Mammary epithelial cell (primary cell): ENCODE measurements at regions not wholly inside any gene's neighbourhood (a gene's known extent, or its start where the extent isn't known, plus 50 kb on each side); places are given as distances from the start of the nearest gene placed in this dataset.

ENCODE experiments used
- CTCF ChIP-seq, 2 donors: IDR thresholded peaks in 1 of 2; conservative IDR thresholded peaks in 1 of 2; 2 replicates each; pipeline ENCODE4 v1.5.1; 2011 to 2012; ENCODE audit warnings: inconsistent platforms in 2 of 2, low read length in 2 of 2, mild to moderate bottlenecking in 2 of 2, control low read depth in 1 of 2, low read depth in 1 of 2; ENCODE audit not compliant: insufficient read depth in 1 of 2; ENCODE audit errors: extremely low read depth in 1 of 2
- EZH2 ChIP-seq: IDR thresholded peaks from 2 replicates; pipeline ENCODE4 v1.6.1; 2012; ENCODE audit warnings: low read length, inconsistent platforms, borderline replicate concordance

DNA sequence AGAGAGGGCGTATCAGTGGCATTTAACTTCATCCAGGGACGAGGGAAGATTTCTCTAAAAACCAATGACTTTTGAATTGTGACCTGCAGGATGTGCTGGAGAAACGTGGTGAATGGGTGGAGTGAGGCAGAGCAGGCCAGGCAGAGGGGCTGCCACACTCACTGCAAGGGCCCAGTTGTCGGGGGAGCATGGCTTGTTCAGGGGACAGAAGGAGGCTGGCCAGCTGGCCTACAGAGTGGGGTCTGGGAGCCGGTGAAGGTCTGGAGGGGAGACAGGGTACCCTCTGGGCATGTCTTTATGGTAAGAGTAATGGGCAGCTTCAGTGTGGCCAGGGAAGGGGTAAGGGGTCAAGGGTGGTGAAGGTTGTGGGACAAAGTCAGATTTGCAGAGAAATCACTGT, 225.2 kb upstream of the RGMA start:
- no peak for TF ChIP-seq CTCF (conservative IDR thresholded peaks at IDR 0.05 in 1 of 2, IDR thresholded peaks at IDR 0.05 in 1 of 2; ENCODE audit: extremely low read depth in 1 of 2, insufficient read depth in 1 of 2, low read depth in 1 of 2, low read length in 2 of 2)
- no peak for TF ChIP-seq EZH2
